HL-60 (cell line): ENCODE measurements at regions not wholly inside any gene's neighbourhood (a gene's known extent, or its start where the extent isn't known, plus 50 kb on each side); places are given as distances from the start of the nearest gene placed in this dataset.

ENCODE experiments used
- DNase-seq, 2 experiments: peaks; one replicate each; pipeline ENCODE4 v3.0.0-alpha.2; 2010 to 2020; ENCODE audit warnings: low read depth in 1 of 2, low spot score in 1 of 2
- H3K27ac ChIP-seq: fragments of 250-450 bp; sonication (Bioruptor Pico); replicated peaks from 2 replicates; pipeline ENCODE4 v1.5.1; 2020; ENCODE audit warnings: mild to moderate bottlenecking, moderate library complexity
- H3K27me3 ChIP-seq: fragments of 250-450 bp; sonication (Bioruptor Pico); 2 replicates; pipeline ENCODE4 v1.5.1; 2021; ENCODE audit warnings: mild to moderate bottlenecking, moderate library complexity; ENCODE audit not compliant: insufficient read depth, poor library complexity, severe bottlenecking
- H3K4me3 ChIP-seq: replicated peaks from 2 replicates; pipeline ENCODE4 v1.5.1; 2011; ENCODE audit warnings: mild to moderate bottlenecking, control low read depth, low read length; ENCODE audit not compliant: insufficient read depth
- GABPA ChIP-seq: IDR thresholded peaks from 2 replicates; pipeline ENCODE4 v1.6.1; 2012; ENCODE audit warnings: low read depth
- POLR2AphosphoS5 ChIP-seq: IDR thresholded peaks from 2 replicates; pipeline ENCODE4 v1.6.1; 2012; ENCODE audit warnings: low read depth
- SPI1 ChIP-seq: IDR thresholded peaks from 2 replicates; pipeline ENCODE4 v1.6.1; 2012; ENCODE audit warnings: low read depth, mild to moderate bottlenecking, borderline replicate concordance
- TF ChIP-seq, protein P1 (sequence below): IDR thresholded peaks from 2 replicates; pipeline ENCODE4 v1.6.1; 2012; ENCODE audit warnings: low read depth; ENCODE audit not compliant: insufficient replicate concordance
- TF ChIP-seq, protein P2 (sequence below): IDR thresholded peaks from one replicate; pipeline ENCODE4 v1.5.1; 2011; ENCODE audit warnings: low read length, control low read depth, inconsistent platforms; ENCODE audit not compliant: insufficient read depth

DNA sequence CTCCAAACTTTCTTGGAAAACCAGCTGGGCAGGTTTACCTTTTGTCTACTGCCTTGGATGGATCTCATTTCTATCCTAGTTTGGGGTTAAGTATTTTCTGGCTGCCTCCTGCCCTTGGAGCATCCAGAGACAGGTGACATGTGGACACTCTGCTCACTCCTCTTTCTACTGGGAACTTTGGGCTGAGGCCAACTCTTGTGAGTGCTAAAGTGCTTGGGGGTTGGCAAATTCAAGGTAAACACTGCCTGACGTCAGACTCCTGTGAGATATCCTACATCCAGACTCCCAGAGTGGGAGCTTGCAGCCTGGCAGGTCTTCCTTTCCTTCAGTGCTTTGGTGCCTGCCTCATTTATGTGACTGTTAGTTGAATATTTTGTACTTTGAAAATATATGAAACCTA, 388.1 kb downstream of the KCNRG start:
- no peak for DNase-seq
- Histone ChIP-seq H3K27ac (no peak overlapping the region), H3K27me3 (no peaks in the 10 kb centered on the region), H3K4me3 (no peak overlapping the region)
- TF ChIP-seq POLR2AphosphoS5 = no peak
- no peak for TF ChIP-seq GABPA
- TF ChIP-seq SPI1 = no peak
- TF ChIP-seq, protein P1, sequence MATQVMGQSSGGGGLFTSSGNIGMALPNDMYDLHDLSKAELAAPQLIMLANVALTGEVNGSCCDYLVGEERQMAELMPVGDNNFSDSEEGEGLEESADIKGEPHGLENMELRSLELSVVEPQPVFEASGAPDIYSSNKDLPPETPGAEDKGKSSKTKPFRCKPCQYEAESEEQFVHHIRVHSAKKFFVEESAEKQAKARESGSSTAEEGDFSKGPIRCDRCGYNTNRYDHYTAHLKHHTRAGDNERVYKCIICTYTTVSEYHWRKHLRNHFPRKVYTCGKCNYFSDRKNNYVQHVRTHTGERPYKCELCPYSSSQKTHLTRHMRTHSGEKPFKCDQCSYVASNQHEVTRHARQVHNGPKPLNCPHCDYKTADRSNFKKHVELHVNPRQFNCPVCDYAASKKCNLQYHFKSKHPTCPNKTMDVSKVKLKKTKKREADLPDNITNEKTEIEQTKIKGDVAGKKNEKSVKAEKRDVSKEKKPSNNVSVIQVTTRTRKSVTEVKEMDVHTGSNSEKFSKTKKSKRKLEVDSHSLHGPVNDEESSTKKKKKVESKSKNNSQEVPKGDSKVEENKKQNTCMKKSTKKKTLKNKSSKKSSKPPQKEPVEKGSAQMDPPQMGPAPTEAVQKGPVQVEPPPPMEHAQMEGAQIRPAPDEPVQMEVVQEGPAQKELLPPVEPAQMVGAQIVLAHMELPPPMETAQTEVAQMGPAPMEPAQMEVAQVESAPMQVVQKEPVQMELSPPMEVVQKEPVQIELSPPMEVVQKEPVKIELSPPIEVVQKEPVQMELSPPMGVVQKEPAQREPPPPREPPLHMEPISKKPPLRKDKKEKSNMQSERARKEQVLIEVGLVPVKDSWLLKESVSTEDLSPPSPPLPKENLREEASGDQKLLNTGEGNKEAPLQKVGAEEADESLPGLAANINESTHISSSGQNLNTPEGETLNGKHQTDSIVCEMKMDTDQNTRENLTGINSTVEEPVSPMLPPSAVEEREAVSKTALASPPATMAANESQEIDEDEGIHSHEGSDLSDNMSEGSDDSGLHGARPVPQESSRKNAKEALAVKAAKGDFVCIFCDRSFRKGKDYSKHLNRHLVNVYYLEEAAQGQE = no peak
- TF ChIP-seq, protein P2, sequence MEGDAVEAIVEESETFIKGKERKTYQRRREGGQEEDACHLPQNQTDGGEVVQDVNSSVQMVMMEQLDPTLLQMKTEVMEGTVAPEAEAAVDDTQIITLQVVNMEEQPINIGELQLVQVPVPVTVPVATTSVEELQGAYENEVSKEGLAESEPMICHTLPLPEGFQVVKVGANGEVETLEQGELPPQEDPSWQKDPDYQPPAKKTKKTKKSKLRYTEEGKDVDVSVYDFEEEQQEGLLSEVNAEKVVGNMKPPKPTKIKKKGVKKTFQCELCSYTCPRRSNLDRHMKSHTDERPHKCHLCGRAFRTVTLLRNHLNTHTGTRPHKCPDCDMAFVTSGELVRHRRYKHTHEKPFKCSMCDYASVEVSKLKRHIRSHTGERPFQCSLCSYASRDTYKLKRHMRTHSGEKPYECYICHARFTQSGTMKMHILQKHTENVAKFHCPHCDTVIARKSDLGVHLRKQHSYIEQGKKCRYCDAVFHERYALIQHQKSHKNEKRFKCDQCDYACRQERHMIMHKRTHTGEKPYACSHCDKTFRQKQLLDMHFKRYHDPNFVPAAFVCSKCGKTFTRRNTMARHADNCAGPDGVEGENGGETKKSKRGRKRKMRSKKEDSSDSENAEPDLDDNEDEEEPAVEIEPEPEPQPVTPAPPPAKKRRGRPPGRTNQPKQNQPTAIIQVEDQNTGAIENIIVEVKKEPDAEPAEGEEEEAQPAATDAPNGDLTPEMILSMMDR = no peak

DNA sequence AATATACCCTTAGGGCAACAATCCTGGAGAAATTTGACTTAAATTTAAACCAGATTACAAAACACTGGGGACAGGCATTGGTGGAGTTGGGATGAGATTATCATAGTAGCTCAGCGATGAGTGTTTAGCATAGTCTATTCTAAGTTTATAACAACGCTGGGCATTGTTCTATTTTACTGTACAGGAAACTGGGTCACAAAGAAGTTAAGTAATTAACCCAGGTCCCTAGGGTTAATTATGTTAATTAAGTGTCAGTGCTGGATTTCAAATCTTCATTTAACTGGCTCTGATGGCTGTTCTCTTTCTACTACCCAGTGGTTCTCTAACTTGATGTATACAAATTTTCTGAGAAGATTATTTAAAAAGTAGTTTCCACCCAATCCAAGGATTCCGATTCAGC, 388.9 kb downstream of the KCNRG start:
- no peak overlapping the region for H3K27ac ChIP-seq
- no peak for DNase-seq
- TF ChIP-seq, protein P2 = no peak
- no peak for TF ChIP-seq SPI1
- TF ChIP-seq POLR2AphosphoS5 = no peak
- no peak for TF ChIP-seq GABPA
- TF ChIP-seq, protein P1 = no peak

DNA sequence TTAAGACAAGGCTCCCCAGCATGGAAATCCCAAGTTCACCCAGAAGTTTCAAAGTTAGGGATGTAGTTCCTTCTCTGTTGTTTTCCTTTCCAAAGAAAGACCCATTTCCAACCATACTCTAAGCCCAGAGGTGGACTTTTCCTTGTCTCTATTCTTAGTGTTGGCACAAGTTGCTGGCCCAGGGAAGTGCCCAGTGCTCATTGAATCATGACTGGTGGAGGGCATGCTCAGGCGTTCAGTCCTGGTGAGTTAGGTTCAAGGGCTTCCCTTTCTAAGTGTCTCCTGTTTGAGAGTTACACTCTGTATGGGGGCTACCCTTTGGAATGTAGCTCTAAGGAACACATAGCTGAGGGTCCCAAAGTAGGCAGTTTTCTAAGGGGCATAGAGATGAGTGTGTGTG, 389.5 kb downstream of the KCNRG start:
- H3K27ac ChIP-seq = no peak overlapping the region
- TF ChIP-seq POLR2AphosphoS5 (no peak), GABPA (no peak), SPI1 (no peak)
- TF ChIP-seq, protein P2 = no peak
- TF ChIP-seq, protein P1 = no peak
- no peaks in the 10 kb centered on the region for H3K27me3 ChIP-seq
- DNase-seq = no peak
- no peak overlapping the region for H3K4me3 ChIP-seq

More for the DNA sequence above, 388.9 kb downstream of the KCNRG start:
- H3K27me3 ChIP-seq = no peaks in the 10 kb centered on the region
- no peak overlapping the region for H3K4me3 ChIP-seq
